Lung microvascular endothelial cell (primary cell): ENCODE measurements at regions not wholly inside any gene's neighbourhood (a gene's known extent, or its start where the extent isn't known, plus 50 kb on each side); places are given as distances from the start of the nearest gene placed in this dataset.
"Not testable (repeated sequence)": the region's sequence is repeated elsewhere in the genome, so short reads cannot be mapped to it uniquely, and the experiment has no call there.

Experiments used
- DNase-seq, 2 donors: peaks; one replicate each; pipeline versions ENCODE4 v3.0.0 to v3.0.0-alpha.2; 2010; ENCODE audit warnings: low read depth in 2 of 2

GRCh38 chr10:3945026-3945425 lies 160.0 kb upstream of the KLF6 start:
- no peak for DNase-seq

- DNase-seq = no peak
Measured at GRCh38 chr10:3944591-3944990, 159.6 kb upstream of the KLF6 start.

- no peak for DNase-seq
Measured at GRCh38 chr10:3943695-3944257, 158.8 kb upstream of the KLF6 start.

- no peak for DNase-seq
Measured at GRCh38 chr10:3942937-3943489, 158.0 kb upstream of the KLF6 start.

- no peak for DNase-seq
Measured at GRCh38 chr10:3941676-3942075, 156.7 kb upstream of the KLF6 start.

GRCh38 chr10:3936422-3937040 lies 151.5 kb upstream of the KLF6 start:
- no peak for DNase-seq

- DNase-seq = peak; percentile 89 to 99
Measured at GRCh38 chr10:3935933-3936359, 150.9 kb upstream of the KLF6 start.

GRCh38 chr10:3935141-3935540 lies 150.1 kb upstream of the KLF6 start:
- peak in 1 of 2 donors; percentile 83 for DNase-seq

- no peak for DNase-seq
Measured at GRCh38 chr10:3933733-3934132, 148.7 kb upstream of the KLF6 start.

- no peak for DNase-seq
Measured at GRCh38 chr10:3932597-3933375, 147.8 kb upstream of the KLF6 start.

GRCh38 chr10:3931901-3932300 lies 146.9 kb upstream of the KLF6 start:
- DNase-seq = no peak

- peak; percentile 38 to 74 for DNase-seq
Measured at GRCh38 chr10:3931224-3931623, 146.2 kb upstream of the KLF6 start.

GRCh38 chr10:3928569-3928968 lies 143.6 kb upstream of the KLF6 start:
- DNase-seq = no peak

GRCh38 chr10:3928078-3928477 lies 143.1 kb upstream of the KLF6 start:
- no peak for DNase-seq

GRCh38 chr10:3926675-3927525 lies 141.9 kb upstream of the KLF6 start:
- DNase-seq = peak in 1 of 2 donors; percentile 45

GRCh38 chr10:3926258-3926657 lies 141.2 kb upstream of the KLF6 start:
- no peak for DNase-seq

- peak in 1 of 2 donors; percentile 25 for DNase-seq
Measured at GRCh38 chr10:3925184-3925583, 140.2 kb upstream of the KLF6 start.

GRCh38 chr10:3924344-3924743 lies 139.3 kb upstream of the KLF6 start:
- peak; percentile 98 to 100 for DNase-seq

- no peak for DNase-seq
Measured at GRCh38 chr10:3923033-3923432, 138.0 kb upstream of the KLF6 start.

GRCh38 chr10:3919709-3920308 lies 134.8 kb upstream of the KLF6 start:
- DNase-seq = peak; percentile 61 to 86

GRCh38 chr10:3917392-3917791 lies 132.4 kb upstream of the KLF6 start:
- not testable (repeated sequence) for DNase-seq
